K562 (cell line): ENCODE measurements at regions not wholly inside any gene's neighbourhood (a gene's known extent, or its start where the extent isn't known, plus 50 kb on each side); places are given as distances from the start of the nearest gene placed in this dataset.

Experiments used
- ATAC-seq: fragments of 200-7000 bp; cut with Tn5 transposase; 3 replicates; pipeline ENCODE4 v1.9.1; 2020; ENCODE audit warnings: moderate library complexity
- BruUV-seq: library from RNA; stranded (reverse); fragments of 400-500 nt; replicated peaks from 2 replicates; lab custom pipeline; 2021; lab: Mats Ljungman, UMichigan
- CTCF ChIA-PET: fragments of 300-600 bp; formaldehyde crosslinking; extraction: SDS; loops from one replicate; lab custom pipeline; 2021; ENCODE audit warnings: low intra/inter-chr PET ratio; lab: Yijun Ruan, JAX
- POLR2A ChIA-PET: fragments of 300-600, 350-650 bp; sonication (Branson Sonifier 250); formaldehyde crosslinking; extraction: SDS; loops from one replicate; lab custom pipeline; 2021; ENCODE audit warnings: antibody characterized with exemption, inconsistent platforms; lab: Yijun Ruan, JAX
- DNase-seq, 4 experiments: peaks; one replicate each; pipeline versions ENCODE4 v3.0.0 to v3.0.0-alpha.2; 2011 to 2018; ENCODE audit warnings: low spot score in 3 of 4, mixed read lengths in 3 of 4; ENCODE audit errors: extremely low read depth in 1 of 4
- FAIRE-seq: peaks from 2 replicates; lab custom pipeline; 2011; peaks lifted over from hg19 to GRCh38; lab: Jason Lieb, UNC
- H2AFZ ChIP-seq: 2 replicates; pipeline ENCODE4 v1.6.0; 2011; ENCODE audit warnings: low read depth, low read length, control low read depth, inconsistent platforms
- H3K27ac ChIP-seq: fragments of 200-600 bp; 3 replicates; pipeline ENCODE4 v1.8.0; 2011; ENCODE audit warnings: low read depth, mild to moderate bottlenecking, control low read depth, inconsistent platforms, low read length, moderate library complexity, mixed read lengths; ENCODE audit errors: extremely low read depth
- H3K27me3 ChIP-seq, 2 experiments: fragments of 300-600 bp in 1 of 2; 2 replicates in 1 of 2; 3 replicates in 1 of 2; pipeline versions ENCODE4 v1.6.0 to v1.8.0; 2011; ENCODE audit warnings: inconsistent platforms in 2 of 2, low read length in 2 of 2, mild to moderate bottlenecking in 1 of 2, mixed read lengths in 1 of 2, moderate library complexity in 1 of 2; ENCODE audit not compliant: control insufficient read depth in 2 of 2, insufficient read depth in 2 of 2
- H3K36me3 ChIP-seq: fragments of 300-600 bp; 3 replicates; pipeline ENCODE4 v1.8.0; 2011; ENCODE audit warnings: mild to moderate bottlenecking, low read length, inconsistent platforms; ENCODE audit not compliant: control insufficient read depth, insufficient read depth
- H3K4me1 ChIP-seq, 2 experiments: fragments of 200-600 bp in 1 of 2; replicated peaks in 1 of 2; 2 replicates in 1 of 2; 3 replicates in 1 of 2; pipeline versions ENCODE4 v1.5.1 to v1.8.0; 2011; ENCODE audit warnings: inconsistent platforms in 2 of 2, low read length in 2 of 2, mild to moderate bottlenecking in 1 of 2, mixed read lengths in 1 of 2, moderate library complexity in 1 of 2; ENCODE audit not compliant: control insufficient read depth in 2 of 2, insufficient read depth in 2 of 2
- H3K4me2 ChIP-seq: 2 replicates; pipeline ENCODE4 v1.6.1; 2011; ENCODE audit warnings: low read length, control low read depth, inconsistent platforms, mixed read lengths; ENCODE audit not compliant: insufficient read depth
- H3K4me3 ChIP-seq: fragments of 200-600 bp; sonication (generic), shearing (Covaris generic); 2 replicates; pipeline ENCODE4 v1.5.1; 2016; ENCODE audit warnings: control low read depth, inconsistent platforms
- H3K79me2 ChIP-seq: fragments of 200-600 bp; 3 replicates; pipeline ENCODE4 v1.8.0; 2011; ENCODE audit warnings: low read length, inconsistent platforms; ENCODE audit not compliant: control insufficient read depth, insufficient read depth
- H3K9ac ChIP-seq, 2 experiments: 2 replicates each; pipeline versions ENCODE4 v1.6.0 to v1.6.1; 2011; ENCODE audit warnings: low read depth in 2 of 2, low read length in 2 of 2, control low read depth in 1 of 2, inconsistent platforms in 1 of 2, mild to moderate bottlenecking in 1 of 2, mixed read lengths in 1 of 2; ENCODE audit not compliant: insufficient read depth in 1 of 2
- H3K9me1 ChIP-seq: one replicate; pipeline ENCODE4 v1.6.0; 2011; ENCODE audit warnings: inconsistent platforms, mild to moderate bottlenecking, low read length, moderate library complexity; ENCODE audit not compliant: control insufficient read depth, insufficient read depth
- H3K9me3 ChIP-seq: replicated peaks from 2 replicates; pipeline ENCODE4 v1.5.1; 2011; ENCODE audit warnings: low read depth, low read length, inconsistent platforms; ENCODE audit not compliant: control insufficient read depth, insufficient read depth
- H4K20me1 ChIP-seq: replicated peaks from 2 replicates; pipeline ENCODE4 v1.6.1; 2011; ENCODE audit warnings: low read length, inconsistent platforms, mixed read lengths; ENCODE audit not compliant: control insufficient read depth, insufficient read depth
- CBX8 ChIP-seq: fragments of 200-600 bp; sonication (generic); IDR thresholded peaks from 2 replicates; pipeline ENCODE4 v1.6.1; 2012; ENCODE audit warnings: borderline replicate concordance, mixed run types, low read depth, mild to moderate bottlenecking, moderate library complexity, mixed read lengths, low read length, control low read depth, inconsistent platforms; ENCODE audit not compliant: poor library complexity, severe bottlenecking; ENCODE audit errors: extremely low read depth
- CREM ChIP-seq: IDR thresholded peaks from 2 replicates; pipeline ENCODE4 v1.6.1; 2014; ENCODE audit warnings: antibody characterized with exemption, low read depth
- IRF1 ChIP-seq: sonication (generic); formaldehyde crosslinking; IDR thresholded peaks from 2 replicates; pipeline ENCODE4 v1.8.0; 2022; ENCODE audit warnings: missing genetic modification reagents, mild to moderate bottlenecking, borderline replicate concordance
- IRF2 ChIP-seq: sonication (generic); formaldehyde crosslinking; IDR thresholded peaks from 2 replicates; pipeline ENCODE4 v1.8.1; 2022; ENCODE audit warnings: mild to moderate bottlenecking, missing genetic modification reagents
- KLF16 ChIP-seq: IDR thresholded peaks from 2 replicates; pipeline ENCODE4 v1.6.1; 2016; ENCODE audit warnings: antibody characterized with exemption
- MITF ChIP-seq: IDR thresholded peaks from 2 replicates; pipeline ENCODE4 v1.6.1; 2014; ENCODE audit warnings: antibody characterized with exemption
- OTX1 ChIP-seq: fragments of 450-650 bp; formaldehyde crosslinking; IDR thresholded peaks from 2 replicates; pipeline ENCODE4 v1.4.0; 2022; ENCODE audit warnings: mild to moderate bottlenecking
- PRMT5 ChIP-seq: sonication (generic); formaldehyde crosslinking; IDR thresholded peaks from 2 replicates; pipeline ENCODE4 v1.5.0; 2020; ENCODE audit warnings: missing genetic modification reagents
- RBM25 ChIP-seq: fragments of 200-400 bp; formaldehyde crosslinking; IDR thresholded peaks from 2 replicates; pipeline ENCODE4 v1.6.1; 2018; ENCODE audit warnings: low read length, low read depth, moderate library complexity; ENCODE audit not compliant: severe bottlenecking
- RFX1 ChIP-seq: fragments of 450-650 bp; IDR thresholded peaks from 2 replicates; pipeline ENCODE4 v1.6.1; 2016; ENCODE audit warnings: mild to moderate bottlenecking, moderate library complexity
- SIN3B ChIP-seq: fragments of 450-650 bp; IDR thresholded peaks from 2 replicates; pipeline ENCODE4 v1.6.1; 2017; ENCODE audit warnings: low read depth, mild to moderate bottlenecking, moderate library complexity
- SRSF3 ChIP-seq: fragments of 200-400 bp; formaldehyde crosslinking; IDR thresholded peaks from 2 replicates; pipeline ENCODE4 v1.6.1; 2016; ENCODE audit warnings: mild to moderate bottlenecking, low read length, moderate library complexity; ENCODE audit not compliant: insufficient read depth
- ZFX ChIP-seq: sonication (generic); formaldehyde crosslinking; IDR thresholded peaks from 2 replicates; pipeline ENCODE4 v1.8.0; 2022; ENCODE audit warnings: mild to moderate bottlenecking, missing genetic modification reagents, moderate library complexity
- ZNF263 ChIP-seq: sonication (generic); formaldehyde crosslinking; IDR thresholded peaks from 2 replicates; pipeline ENCODE4 v1.8.0; 2022; ENCODE audit warnings: mild to moderate bottlenecking, missing genetic modification reagents, borderline replicate concordance
- WGBS: fragments of 100-300 bp; shearing (Covaris generic); methylation state at CpG from one replicate; pipeline ENCODE4 v1.1.6; 2016; ENCODE audit warnings: low coverage, mixed read lengths; ENCODE audit not compliant: insufficient coverage; ENCODE audit errors: missing lambda C conversion rate; 5-methylcytosine and 5-hydroxymethylcytosine counted together
- in situ Hi-C: fragments of 300-500 bp; cut with MboI; formaldehyde crosslinking; loops from 4 replicates; pipeline ENCODE4 v1.15.0; 2018; ENCODE audit warnings: inconsistent platforms, mixed read lengths
- intact Hi-C: fragments of 100-400 bp; cut with micrococcal nuclease; formaldehyde crosslinking; loops from 2 replicates; pipeline ENCODE4 v1.14.2; 2022

- H3K9ac ChIP-seq, result no peak overlapping the region
- ChIA-PET CTCF (no interaction called here), POLR2A (no interaction called here)
- no peaks in the 10 kb centered on the region for H4K20me1 ChIP-seq
- peaks cover 0 to 21% of the 10 kb centered on the region in 2 experiments; a peak in 3 of 5 replicates for H3K27me3 ChIP-seq
- no peaks in the 10 kb centered on the region; a peak in 1 of 5 replicates for H3K4me1 ChIP-seq
- in situ Hi-C loops, result no loop called here
- DNase-seq, result no peak
- no peaks in the 10 kb centered on the region for H3K9me1 ChIP-seq
- no peak overlapping the region for H3K27ac ChIP-seq
- H2AFZ ChIP-seq, result no peak overlapping the region
- no peaks in the 10 kb centered on the region for H3K79me2 ChIP-seq
- no peak for ATAC-seq
- 0% methylated on average over 3 of the region's 8 CpGs for WGBS
- no peaks in the 10 kb centered on the region for H3K9me3 ChIP-seq
- no TSS peak for BruUV-seq
- no peaks in the 10 kb centered on the region for H3K36me3 ChIP-seq
- no peak overlapping the region for H3K4me2 ChIP-seq
- FAIRE-seq, result no peak
- no peak overlapping the region for H3K4me3 ChIP-seq
- intact Hi-C loops, result no loop called here
- no peak for TF ChIP-seq ZNF263 (CRISPR knock-in tag)
- no peak for TF ChIP-seq SIN3B
- TF ChIP-seq IRF1 (CRISPR knock-in tag), result no peak
- TF ChIP-seq SRSF3, result no peak
- no peak for TF ChIP-seq RBM25
- no peak for TF ChIP-seq ZFX (CRISPR knock-in tag)
- no peak for TF ChIP-seq CREM
- TF ChIP-seq CBX8, result no peak
- no peak for TF ChIP-seq RFX1
- TF ChIP-seq PRMT5, result no peak
- TF ChIP-seq OTX1 (CRISPR knock-in tag), result no peak
- TF ChIP-seq KLF16, result no peak
- TF ChIP-seq MITF, result no peak
- no peak for TF ChIP-seq IRF2 (CRISPR knock-in tag)
Observed at GRCh38 chr22:49188091-49188490, 639.6 kb downstream of the BRD1 start.
